GM12878 (cell line): ENCODE measurements at regions not wholly inside any gene's neighbourhood (a gene's known extent, or its start where the extent isn't known, plus 50 kb on each side); places are given as distances from the start of the nearest gene placed in this dataset.

Source experiments
- ATAC-seq: fragments of 200-7000 bp; cut with Tn5 transposase; 3 replicates; pipeline ENCODE4 v1.9.1; 2020; ENCODE audit warnings: mild to moderate bottlenecking, moderate library complexity
- BruUV-seq: library from RNA; stranded (reverse); fragments of 400-500 nt; replicated peaks from 2 replicates; lab custom pipeline; 2021; lab: Mats Ljungman, UMichigan
- CTCF ChIA-PET: fragments of 300-600 bp; sonication (Branson Sonifier 250); formaldehyde crosslinking; extraction: SDS; loops from one replicate; lab custom pipeline; 2021; ENCODE audit warnings: inconsistent platforms; lab: Yijun Ruan, JAX
- POLR2A ChIA-PET: fragments of 350-600 bp; formaldehyde crosslinking; extraction: SDS; loops from one replicate; lab custom pipeline; 2021; ENCODE audit warnings: inconsistent platforms; lab: Charles Lee
- RAD21 ChIA-PET: fragments of 300-600 bp; sonication (Branson Sonifier 250); formaldehyde crosslinking; loops from one replicate; lab custom pipeline; 2023; ENCODE audit warnings: antibody characterized with exemption; ENCODE audit not compliant: unreplicated experiment; lab: Charles Lee
- SMC1A ChIA-PET: fragments of 300-600 bp; sonication (Branson Sonifier 250); formaldehyde crosslinking; loops from one replicate; lab custom pipeline; 2023; ENCODE audit not compliant: unreplicated experiment, uncharacterized antibody; lab: Charles Lee
- DNase-seq: peaks from one replicate; pipeline ENCODE4 v3.0.0-alpha.2; 2011; ENCODE audit warnings: low read depth, low spot score
- FAIRE-seq: peaks from 3 replicates; lab custom pipeline; 2011; peaks lifted over from hg19 to GRCh38; lab: Jason Lieb, UNC
- H2AFZ ChIP-seq: 2 replicates; pipeline ENCODE4 v1.6.0; 2011; ENCODE audit warnings: low read depth, low read length, control low read depth; ENCODE audit not compliant: control insufficient read depth
- H3K27ac ChIP-seq: 2 replicates; pipeline ENCODE4 v1.5.1; 2011; ENCODE audit warnings: control low read depth; ENCODE audit not compliant: control insufficient read depth, insufficient read depth
- H3K27me3 ChIP-seq, 2 experiments: replicated peaks in 1 of 2; 2 replicates each; pipeline versions ENCODE4 v1.6.0 to v1.6.1; 2011; ENCODE audit warnings: low read length in 1 of 2; ENCODE audit not compliant: control insufficient read depth in 2 of 2, insufficient read depth in 2 of 2
- H3K36me3 ChIP-seq, 2 experiments: 2 replicates each; pipeline ENCODE4 v1.5.1; 2011; ENCODE audit warnings: low read length in 1 of 2; ENCODE audit not compliant: control insufficient read depth in 2 of 2, insufficient read depth in 2 of 2
- H3K4me1 ChIP-seq: 2 replicates; pipeline ENCODE4 v1.6.1; 2011; ENCODE audit warnings: mild to moderate bottlenecking, low read length, moderate library complexity, mixed read lengths; ENCODE audit not compliant: control insufficient read depth, insufficient read depth
- H3K4me2 ChIP-seq: 2 replicates; pipeline ENCODE4 v1.6.0; 2011; ENCODE audit warnings: control low read depth; ENCODE audit not compliant: control insufficient read depth, insufficient read depth
- H3K4me3 ChIP-seq: fragments of 200-600 bp; sonication (generic); 2 replicates; pipeline ENCODE4 v1.5.1; 2016
- H3K79me2 ChIP-seq: 2 replicates; pipeline ENCODE4 v1.6.0; 2011; ENCODE audit warnings: low read length; ENCODE audit not compliant: control insufficient read depth, insufficient read depth
- H3K9ac ChIP-seq: 2 replicates; pipeline ENCODE4 v1.8.0; 2011; ENCODE audit warnings: low read length, control low read depth, mixed read lengths; ENCODE audit not compliant: control insufficient read depth, insufficient read depth
- H3K9me3 ChIP-seq: replicated peaks from 3 replicates; pipeline ENCODE4 v1.5.1; 2011; ENCODE audit warnings: mild to moderate bottlenecking, low read length; ENCODE audit not compliant: control insufficient read depth, insufficient read depth
- H4K20me1 ChIP-seq: 2 replicates; pipeline ENCODE4 v1.6.0; 2011; ENCODE audit not compliant: control insufficient read depth, insufficient read depth
- CHD2 ChIP-seq: IDR thresholded peaks from 2 replicates; pipeline ENCODE4 v1.6.1; 2011; ENCODE audit warnings: low read depth, low read length, improper control_type of control experiment, borderline replicate concordance
- FOXM1 ChIP-seq: IDR thresholded peaks from 2 replicates; pipeline ENCODE4 v1.6.1; 2012; ENCODE audit warnings: low read depth, mild to moderate bottlenecking, inconsistent platforms, low read length, moderate library complexity
- GABPA ChIP-seq: IDR thresholded peaks from 2 replicates; pipeline ENCODE4 v1.6.1; 2014; ENCODE audit warnings: antibody characterized with exemption, low read depth, mild to moderate bottlenecking, inconsistent platforms
- MEF2B ChIP-seq: fragments of 450-650 bp; IDR thresholded peaks from 2 replicates; pipeline ENCODE4 v1.6.1; 2018; ENCODE audit warnings: mild to moderate bottlenecking, moderate library complexity; ENCODE audit not compliant: partially characterized antibody, poor library complexity, severe bottlenecking
- PAX5 ChIP-seq: IDR thresholded peaks from 2 replicates; pipeline ENCODE4 v1.6.1; 2011; ENCODE audit warnings: low read depth, low read length, borderline replicate concordance
- PML ChIP-seq: IDR thresholded peaks from 2 replicates; pipeline ENCODE4 v1.6.1; 2012; ENCODE audit warnings: low read length, inconsistent platforms
- RAD21 ChIP-seq: IDR thresholded peaks from 2 replicates; pipeline ENCODE4 v1.6.1; 2011; ENCODE audit warnings: mild to moderate bottlenecking, low read depth, low read length, moderate library complexity; ENCODE audit not compliant: insufficient read depth
- RUNX3 ChIP-seq: IDR thresholded peaks from 2 replicates; pipeline ENCODE4 v1.6.1; 2012; ENCODE audit warnings: low read length, inconsistent platforms
- TCF12 ChIP-seq: IDR thresholded peaks from 2 replicates; pipeline ENCODE4 v1.6.1; 2011; ENCODE audit warnings: low read depth, mild to moderate bottlenecking, low read length
- YBX1 ChIP-seq: fragments of 450-650 bp; IDR thresholded peaks from 2 replicates; pipeline ENCODE4 v1.6.1; 2016; ENCODE audit warnings: antibody characterized with exemption
- WGBS: methylation state at CpG from one replicate; pipeline ENCODE4 v1.1.6; 2016; ENCODE audit warnings: low lambda C conversion rate; ENCODE audit not compliant: insufficient replicate concordance, insufficient coverage; ENCODE audit errors: missing lambda C conversion rate; 5-methylcytosine and 5-hydroxymethylcytosine counted together
- in situ Hi-C: fragments of 300-500 bp; cut with MboI; formaldehyde crosslinking; loops from 9 replicates; pipeline ENCODE4 v1.14.3; 2018; ENCODE audit warnings: mixed read lengths
- intact Hi-C: fragments of 100-400 bp; cut with micrococcal nuclease; formaldehyde crosslinking; loops from one replicate; pipeline ENCODE4 v1.14.2; 2022; ENCODE audit not compliant: unreplicated experiment
- TF ChIP-seq, protein P1 (sequence below): fragments of 450-650 bp; IDR thresholded peaks from 2 replicates; pipeline ENCODE4 v1.6.1; 2017; ENCODE audit warnings: mild to moderate bottlenecking
- TF ChIP-seq, protein P2 (sequence below): IDR thresholded peaks from 2 replicates; pipeline ENCODE4 v1.6.1; 2011; ENCODE audit warnings: mild to moderate bottlenecking, low read depth, low read length, moderate library complexity; ENCODE audit not compliant: insufficient replicate concordance
- TF ChIP-seq, protein P3 (sequence below): fragments of 450-650 bp; IDR thresholded peaks from 2 replicates; pipeline ENCODE4 v1.6.1; 2017; ENCODE audit warnings: borderline replicate concordance

DNA sequence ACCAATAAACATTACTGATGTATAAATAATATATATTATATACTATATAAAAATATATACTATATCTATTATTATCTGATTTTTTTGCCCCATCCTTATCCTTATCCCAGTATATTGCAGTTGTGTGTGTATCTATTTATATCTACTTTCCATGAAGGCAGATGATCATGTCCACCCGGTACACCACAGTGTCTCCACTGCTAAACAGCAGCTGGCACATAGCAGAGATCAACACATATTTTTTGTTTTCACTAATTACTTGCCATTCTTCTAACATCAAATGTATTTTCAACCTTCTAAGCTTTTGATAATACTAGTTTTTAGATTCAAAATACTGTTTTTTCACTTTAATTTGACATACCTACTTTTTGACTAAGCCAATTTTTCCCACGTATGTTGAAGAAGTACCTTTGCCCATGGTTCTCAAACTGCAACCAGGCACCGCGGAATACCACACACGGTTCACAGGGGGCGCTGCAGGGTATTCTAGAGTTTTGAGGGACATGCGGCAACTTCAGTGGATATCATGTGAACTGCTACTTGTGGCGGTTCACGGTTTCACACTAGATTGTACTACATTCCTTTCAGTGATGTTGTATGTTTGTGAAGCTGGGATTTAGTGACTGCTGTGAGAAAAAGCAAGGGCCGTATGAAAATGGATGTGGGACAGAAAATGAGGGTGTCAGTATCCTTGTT, 182.5 kb upstream of the NPY2R start (continued):
- TF ChIP-seq, protein P1, sequence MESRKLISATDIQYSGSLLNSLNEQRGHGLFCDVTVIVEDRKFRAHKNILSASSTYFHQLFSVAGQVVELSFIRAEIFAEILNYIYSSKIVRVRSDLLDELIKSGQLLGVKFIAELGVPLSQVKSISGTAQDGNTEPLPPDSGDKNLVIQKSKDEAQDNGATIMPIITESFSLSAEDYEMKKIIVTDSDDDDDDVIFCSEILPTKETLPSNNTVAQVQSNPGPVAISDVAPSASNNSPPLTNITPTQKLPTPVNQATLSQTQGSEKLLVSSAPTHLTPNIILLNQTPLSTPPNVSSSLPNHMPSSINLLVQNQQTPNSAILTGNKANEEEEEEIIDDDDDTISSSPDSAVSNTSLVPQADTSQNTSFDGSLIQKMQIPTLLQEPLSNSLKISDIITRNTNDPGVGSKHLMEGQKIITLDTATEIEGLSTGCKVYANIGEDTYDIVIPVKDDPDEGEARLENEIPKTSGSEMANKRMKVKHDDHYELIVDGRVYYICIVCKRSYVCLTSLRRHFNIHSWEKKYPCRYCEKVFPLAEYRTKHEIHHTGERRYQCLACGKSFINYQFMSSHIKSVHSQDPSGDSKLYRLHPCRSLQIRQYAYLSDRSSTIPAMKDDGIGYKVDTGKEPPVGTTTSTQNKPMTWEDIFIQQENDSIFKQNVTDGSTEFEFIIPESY = no peak
- peak; percentile 61 for TF ChIP-seq RAD21
- TF ChIP-seq, all 136 proteins: peak for 6

DNA sequence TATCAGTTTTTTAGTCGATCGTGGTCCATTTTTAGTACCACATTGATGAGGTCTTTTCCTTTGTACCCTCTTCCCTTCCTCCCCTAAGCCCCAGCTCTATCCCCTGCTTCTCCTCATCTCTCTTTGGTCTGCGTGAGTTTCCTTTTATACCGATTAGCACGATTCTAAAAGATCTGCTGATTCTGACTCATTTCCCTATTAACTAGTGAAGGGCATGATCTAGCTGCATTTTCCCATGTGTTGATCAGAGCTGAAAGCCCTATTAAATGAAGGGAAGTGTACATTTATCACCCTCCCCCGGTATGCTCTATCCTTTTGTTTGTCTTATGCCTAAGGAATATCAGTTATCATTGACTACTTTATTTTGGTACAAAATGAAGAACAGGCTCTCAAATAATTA, 181.7 kb upstream of the NPY2R start:
- H3K79me2 ChIP-seq = no peaks in the 10 kb centered on the region
- no peak overlapping the region for H3K9ac ChIP-seq
- H3K9me3 ChIP-seq = no peaks in the 10 kb centered on the region
- SMC1A ChIA-PET = interaction anchor here (1.1 to 2.4 kb wide), 3 partner anchors 10 to 346 kb away, joined by 3 to 7 read pairs (median 5); no protein-coding TSS in a partner anchor
- RAD21 ChIA-PET = no interaction called here
- no TSS peak for BruUV-seq
- no peaks in the 10 kb centered on the region; a peak in 1 of 4 replicates for H3K27me3 ChIP-seq
- TF ChIP-seq, protein P2, sequence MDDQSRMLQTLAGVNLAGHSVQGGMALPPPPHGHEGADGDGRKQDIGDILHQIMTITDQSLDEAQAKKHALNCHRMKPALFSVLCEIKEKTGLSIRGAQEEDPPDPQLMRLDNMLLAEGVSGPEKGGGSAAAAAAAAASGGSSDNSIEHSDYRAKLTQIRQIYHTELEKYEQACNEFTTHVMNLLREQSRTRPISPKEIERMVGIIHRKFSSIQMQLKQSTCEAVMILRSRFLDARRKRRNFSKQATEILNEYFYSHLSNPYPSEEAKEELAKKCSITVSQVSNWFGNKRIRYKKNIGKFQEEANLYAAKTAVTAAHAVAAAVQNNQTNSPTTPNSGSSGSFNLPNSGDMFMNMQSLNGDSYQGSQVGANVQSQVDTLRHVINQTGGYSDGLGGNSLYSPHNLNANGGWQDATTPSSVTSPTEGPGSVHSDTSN = no peak
- TF ChIP-seq RUNX3 (no peak), YBX1 (no peak), PAX5 (no peak), PML (no peak), GABPA (no peak), FOXM1 (no peak), MEF2B (no peak), CHD2 (no peak), TCF12 (no peak)
- TF ChIP-seq, protein P3, sequence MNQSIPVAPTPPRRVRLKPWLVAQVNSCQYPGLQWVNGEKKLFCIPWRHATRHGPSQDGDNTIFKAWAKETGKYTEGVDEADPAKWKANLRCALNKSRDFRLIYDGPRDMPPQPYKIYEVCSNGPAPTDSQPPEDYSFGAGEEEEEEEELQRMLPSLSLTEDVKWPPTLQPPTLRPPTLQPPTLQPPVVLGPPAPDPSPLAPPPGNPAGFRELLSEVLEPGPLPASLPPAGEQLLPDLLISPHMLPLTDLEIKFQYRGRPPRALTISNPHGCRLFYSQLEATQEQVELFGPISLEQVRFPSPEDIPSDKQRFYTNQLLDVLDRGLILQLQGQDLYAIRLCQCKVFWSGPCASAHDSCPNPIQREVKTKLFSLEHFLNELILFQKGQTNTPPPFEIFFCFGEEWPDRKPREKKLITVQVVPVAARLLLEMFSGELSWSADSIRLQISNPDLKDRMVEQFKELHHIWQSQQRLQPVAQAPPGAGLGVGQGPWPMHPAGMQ = no peak
- CTCF ChIA-PET = interaction anchor here (0.6 to 3.8 kb wide), 7 partner anchors 12 to 1306 kb away, joined by 3 to 25 read pairs (median 5); no protein-coding TSS in a partner anchor
- no peaks in the 10 kb centered on the region for H3K36me3 ChIP-seq
- ATAC-seq (no peak), FAIRE-seq (no peak), DNase-seq (no peak)
- POLR2A ChIA-PET = no interaction called here
- in situ Hi-C loops = no loop called here
- 50% methylated on average over 6 of the region's 6 CpGs for WGBS
- no peaks in the 10 kb centered on the region for H3K4me1 ChIP-seq
- intact Hi-C loops = loop anchor here (2.0 to 5.0 kb wide), 2 partner anchors 328 to 346 kb away; no protein-coding TSS in a partner anchor
- no peaks in the 10 kb centered on the region for H4K20me1 ChIP-seq
- H3K27ac ChIP-seq = no peak overlapping the region
- no peak overlapping the region for H2AFZ ChIP-seq
- no peak overlapping the region for H3K4me2 ChIP-seq
- no peak overlapping the region for H3K4me3 ChIP-seq
